ENCODE measurements at regions not wholly inside any gene's neighbourhood (a gene's known extent, or its start where the extent isn't known, plus 50 kb on each side); places are given as distances from the start of the nearest gene placed in this dataset.

DNA sequence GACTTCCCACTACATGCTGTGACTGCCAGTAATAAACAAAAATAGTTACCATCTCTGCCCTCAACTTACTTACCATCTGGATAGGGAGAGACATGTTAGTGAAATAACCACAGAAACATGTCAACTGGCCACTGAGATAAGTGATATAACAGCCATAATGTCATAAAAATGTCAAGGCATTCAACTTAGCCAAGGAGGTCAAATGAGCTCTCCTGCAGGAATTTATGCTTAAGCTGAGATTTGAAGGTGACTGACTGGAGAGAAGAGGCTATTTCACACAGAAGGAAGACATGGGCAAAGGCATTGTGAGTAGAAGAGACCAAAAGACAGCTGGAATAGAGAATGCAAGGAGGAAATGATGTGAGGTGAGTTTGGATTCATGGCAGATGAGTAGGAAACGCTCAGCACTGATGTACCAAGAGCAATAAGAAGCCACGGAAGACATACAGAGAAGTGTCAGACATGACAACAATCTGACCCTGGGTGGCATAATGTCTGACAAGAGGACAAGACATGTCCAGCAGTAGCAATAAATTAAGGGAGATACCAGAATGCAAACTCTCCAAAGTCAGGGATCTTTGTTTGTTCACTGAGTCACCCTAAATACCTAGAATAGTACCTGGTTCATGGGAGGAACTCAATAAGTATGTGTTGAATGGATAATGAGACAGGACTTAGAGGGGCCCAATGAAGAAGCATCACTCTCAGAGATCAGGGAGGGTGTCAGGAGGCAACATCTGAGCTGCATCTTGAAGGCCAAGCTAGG is 318.8 kb downstream of the ACTL7B start:
- peak; percentile 83 for FAIRE-seq
- H3K27ac ChIP-seq (ENCODE audit: control insufficient read depth, insufficient read depth, low read length): no peak overlapping the region

DNA sequence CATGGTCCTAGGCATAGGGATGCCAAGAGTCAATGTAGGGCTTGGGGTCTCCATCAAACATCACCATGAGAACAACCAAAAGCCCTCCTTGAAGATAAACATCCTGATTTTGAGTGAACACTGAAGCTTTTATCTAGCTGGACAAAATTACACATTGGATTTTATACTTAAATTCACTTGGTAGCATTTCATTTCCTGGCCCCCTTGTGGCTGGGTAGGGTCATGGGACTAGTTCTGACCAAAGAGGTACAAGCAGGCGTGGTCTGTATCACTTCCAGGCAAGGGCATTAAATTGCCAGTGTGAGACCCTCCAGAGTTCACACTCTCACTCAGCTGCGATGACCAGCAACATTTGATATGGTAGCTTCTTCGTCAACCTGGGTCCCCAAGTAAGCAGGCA is 320.3 kb downstream of the ACTL7B start:
- no peak overlapping the region for H3K4me2 ChIP-seq (ENCODE audit: control insufficient read depth, extremely low read depth, insufficient read depth, low read depth, low read length)
- peak overlapping the region; percentile 70 for H3K27ac ChIP-seq (ENCODE audit: control insufficient read depth, insufficient read depth, low read length)
- H3K9me3 ChIP-seq (ENCODE audit: control insufficient read depth, low read depth, low read length): peaks cover 13% of the 10 kb centered on the region
- no peak for FAIRE-seq
- H3K79me2 ChIP-seq (ENCODE audit: control insufficient read depth, insufficient read depth, low read length): no peaks in the 10 kb centered on the region
- H3K9ac ChIP-seq (ENCODE audit: control insufficient read depth, extremely low read depth, insufficient read depth, low read length): no peak overlapping the region
- dilution Hi-C loops (cut with MboI; ENCODE audit: extremely low pct_ligation_motif_present, low sequenced_read_pairs): no loop called here
- no peaks in the 10 kb centered on the region for H3K27me3 ChIP-seq (ENCODE audit: control insufficient read depth, extremely low read depth, insufficient read depth, low read length)
- no peak for TF ChIP-seq EZH2 (IDR thresholded peaks at IDR 0.05; ENCODE audit: low read length)
- peak in 2 of 3 experiments; percentile 33 to 34 for TF ChIP-seq CTCF (optimal IDR thresholded peaks at IDR 0.05 in 1 of 3, IDR thresholded peaks at IDR 0.05 in 1 of 3, conservative IDR thresholded peaks at IDR 0.05 in 1 of 3; ENCODE audit: extremely low read depth in 1 of 3, insufficient read depth in 2 of 3, low read length in 3 of 3)
- H4K20me1 ChIP-seq (ENCODE audit: control insufficient read depth, extremely low read depth, insufficient read depth, low read length): no peaks in the 10 kb centered on the region
- no peak for DNase-seq (ENCODE audit: low read depth, low spot score)
- no peak overlapping the region for H3K4me3 ChIP-seq (ENCODE audit: control insufficient read depth in 2 of 3, extremely low read depth in 1 of 3, insufficient read depth in 2 of 3, low read depth in 1 of 3, low read length in 3 of 3)
- H2AFZ ChIP-seq (ENCODE audit: control insufficient read depth, low read length): no peak overlapping the region
- no peaks in the 10 kb centered on the region for H3K36me3 ChIP-seq (ENCODE audit: control insufficient read depth in 2 of 2, extremely low read depth in 1 of 2, insufficient read depth in 2 of 2, low read length in 2 of 2)
- peaks cover 12% of the 10 kb centered on the region for H3K4me1 ChIP-seq (ENCODE audit: control insufficient read depth, extremely low read depth, insufficient read depth, low read length)
- no peaks in the 10 kb centered on the region for H3K9me1 ChIP-seq (ENCODE audit: control insufficient read depth, extremely low read depth, insufficient read depth, low read length)

More for the DNA sequence above, 318.8 kb downstream of the ACTL7B start:
- TF ChIP-seq EZH2 (IDR thresholded peaks at IDR 0.05; ENCODE audit: low read length) (no peak), CTCF (optimal IDR thresholded peaks at IDR 0.05 in 1 of 3, IDR thresholded peaks at IDR 0.05 in 1 of 3, conservative IDR thresholded peaks at IDR 0.05 in 1 of 3; ENCODE audit: extremely low read depth in 1 of 3, insufficient read depth in 2 of 3, low read length in 3 of 3) (no peak)
- Histone ChIP-seq H3K27me3 (ENCODE audit: control insufficient read depth, extremely low read depth, insufficient read depth, low read length) (no peaks in the 10 kb centered on the region), H3K4me3 (ENCODE audit: control insufficient read depth in 2 of 3, extremely low read depth in 1 of 3, insufficient read depth in 2 of 3, low read depth in 1 of 3, low read length in 3 of 3) (no peak overlapping the region), H3K9me3 (ENCODE audit: control insufficient read depth, low read depth, low read length) (peaks cover 13% of the 10 kb centered on the region), H3K79me2 (ENCODE audit: control insufficient read depth, insufficient read depth, low read length) (no peaks in the 10 kb centered on the region), H3K36me3 (ENCODE audit: control insufficient read depth in 2 of 2, extremely low read depth in 1 of 2, insufficient read depth in 2 of 2, low read length in 2 of 2) (no peaks in the 10 kb centered on the region), H2AFZ (ENCODE audit: control insufficient read depth, low read length) (no peak overlapping the region), H3K9me1 (ENCODE audit: control insufficient read depth, extremely low read depth, insufficient read depth, low read length) (no peaks in the 10 kb centered on the region), H4K20me1 (ENCODE audit: control insufficient read depth, extremely low read depth, insufficient read depth, low read length) (no peaks in the 10 kb centered on the region), H3K9ac (ENCODE audit: control insufficient read depth, extremely low read depth, insufficient read depth, low read length) (no peak overlapping the region), H3K4me2 (ENCODE audit: control insufficient read depth, extremely low read depth, insufficient read depth, low read depth, low read length) (no peak overlapping the region), H3K4me1 (ENCODE audit: control insufficient read depth, extremely low read depth, insufficient read depth, low read length) (peaks cover 15% of the 10 kb centered on the region)
- DNase-seq (ENCODE audit: low read depth, low spot score): no peak
- dilution Hi-C loops (cut with MboI; ENCODE audit: extremely low pct_ligation_motif_present, low sequenced_read_pairs): no loop called here

Data from keratinocyte (primary cell).